Pancreas (tissue), 10 donors: ENCODE measurements at regions not wholly inside any gene's neighbourhood (a gene's known extent, or its start where the extent isn't known, plus 50 kb on each side); places are given as distances from the start of the nearest gene placed in this dataset.

Experiments
- ATAC-seq, 4 donors: fragments of 200-7000 bp; cut with Tn5 transposase; one replicate each; pipeline versions ENCODE4 v1.8.0 to v1.9.1; 2020; ENCODE audit warnings: mild to moderate bottlenecking in 4 of 4, moderate library complexity in 4 of 4
- DNase-seq, 6 donors: peaks; one replicate each; pipeline ENCODE4 v3.0.0-alpha.2; 2020
- FAIRE-seq: peaks from 2 replicates; lab custom pipeline; 2012; peaks lifted over from hg19 to GRCh38; lab: Jason Lieb, UNC
- H3K27ac ChIP-seq, 4 donors: fragments of 200-600 bp; sonication (generic); 1 replicate in 3 of 4; 2 replicates in 1 of 4; pipeline versions ENCODE4 v1.5.0 to v1.8.0; 2020
- H3K27me3 ChIP-seq, 4 donors: fragments of 200-600 bp; one replicate each; pipeline ENCODE4 v1.8.0; 2021
- H3K36me3 ChIP-seq, 3 donors: fragments of 200-600 bp; sonication (generic) in 1 of 3; one replicate each; pipeline versions ENCODE4 v1.5.0 to v1.8.0; 2020 to 2021
- H3K4me1 ChIP-seq, 3 donors: fragments of 200-600 bp; one replicate each; pipeline ENCODE4 v1.8.0; 2021
- H3K4me3 ChIP-seq, 4 donors: fragments of 200-600 bp; sonication (generic) in 2 of 4; one replicate each; pipeline versions ENCODE4 v1.5.0 to v1.8.0; 2020 to 2021
- H3K9me3 ChIP-seq, 4 donors: fragments of 200-600 bp; one replicate each; pipeline ENCODE4 v1.8.0; 2021
- WGBS, 2 donors: extraction: QIAGEN DNeasy Blood & Tissue Kit; methylation state at CpG; one replicate each; pipeline ENCODE4 v1.1.7; 2013; 5-methylcytosine and 5-hydroxymethylcytosine counted together
- intact Hi-C, 3 donors: fragments of 100-400 bp; cut with DNase I; formaldehyde crosslinking; loops; one replicate each; pipeline versions ENCODE4 v1.11.1 to v1.14.2; 2022
- TF ChIP-seq, protein P1 (sequence below), 4 donors: fragments of 200-600 bp; sonication (generic) in 3 of 4; IDR thresholded peaks; one replicate each; pipeline versions ENCODE4 v1.5.0 to v1.8.0; 2021; ENCODE audit warnings: antibody characterized with exemption in 4 of 4
- donor health status: healthy with polysubstance abuse.
- donor health status: DM: no; HTN: no; CAD: no; lungs with moderate emphysema.
- donor health status: DM: no; HTN: no; CAD: no.
- donor health status: control.
- donor health status: control.
- donor health status: Bipolar disorder and iron deficiency.
- donor health status: DM: yes; HTN: yes; CAD: no.
- donor health status: DM: no; HTN: no; CAD: no.
- donor health status: DM: no; HTN: no; CAD: no.
- donor health status: DM: yes; HTN: yes; CAD: no.

GRCh38 chr6:97626671-97627441 is 343.8 kb upstream of the MMS22L start:
- FAIRE-seq (no peak), ATAC-seq (no peak), DNase-seq (no peak)
- H3K4me3 ChIP-seq: no peak overlapping the region
- intact Hi-C loops: no loop called here
- H3K4me1 ChIP-seq: no peaks in the 10 kb centered on the region
- no peak overlapping the region for H3K27ac ChIP-seq
- H3K9me3 ChIP-seq: no peaks in the 10 kb centered on the region
- TF ChIP-seq, protein P1, sequence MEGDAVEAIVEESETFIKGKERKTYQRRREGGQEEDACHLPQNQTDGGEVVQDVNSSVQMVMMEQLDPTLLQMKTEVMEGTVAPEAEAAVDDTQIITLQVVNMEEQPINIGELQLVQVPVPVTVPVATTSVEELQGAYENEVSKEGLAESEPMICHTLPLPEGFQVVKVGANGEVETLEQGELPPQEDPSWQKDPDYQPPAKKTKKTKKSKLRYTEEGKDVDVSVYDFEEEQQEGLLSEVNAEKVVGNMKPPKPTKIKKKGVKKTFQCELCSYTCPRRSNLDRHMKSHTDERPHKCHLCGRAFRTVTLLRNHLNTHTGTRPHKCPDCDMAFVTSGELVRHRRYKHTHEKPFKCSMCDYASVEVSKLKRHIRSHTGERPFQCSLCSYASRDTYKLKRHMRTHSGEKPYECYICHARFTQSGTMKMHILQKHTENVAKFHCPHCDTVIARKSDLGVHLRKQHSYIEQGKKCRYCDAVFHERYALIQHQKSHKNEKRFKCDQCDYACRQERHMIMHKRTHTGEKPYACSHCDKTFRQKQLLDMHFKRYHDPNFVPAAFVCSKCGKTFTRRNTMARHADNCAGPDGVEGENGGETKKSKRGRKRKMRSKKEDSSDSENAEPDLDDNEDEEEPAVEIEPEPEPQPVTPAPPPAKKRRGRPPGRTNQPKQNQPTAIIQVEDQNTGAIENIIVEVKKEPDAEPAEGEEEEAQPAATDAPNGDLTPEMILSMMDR (IDR thresholded peaks at IDR 0.05): no peak
- no peaks in the 10 kb centered on the region for H3K27me3 ChIP-seq
- WGBS, 2 donors: 49 to 56% methylated on average over 7 of the region's 7 CpGs
- no peaks in the 10 kb centered on the region for H3K36me3 ChIP-seq

GRCh38 chr6:97629180-97629579 is 346.2 kb upstream of the MMS22L start:
- no peaks in the 10 kb centered on the region for H3K27me3 ChIP-seq
- TF ChIP-seq, protein P1 (IDR thresholded peaks at IDR 0.05): no peak
- DNase-seq (no peak), FAIRE-seq (no peak), ATAC-seq (no peak)
- 54 to 61% methylated on average over 2 of the region's 2 CpGs for whole genome bisulfite sequencing, 2 donors
- H3K27ac ChIP-seq: no peak overlapping the region
- H3K36me3 ChIP-seq: no peaks in the 10 kb centered on the region
- no peaks in the 10 kb centered on the region for H3K9me3 ChIP-seq
- H3K4me1 ChIP-seq: no peaks in the 10 kb centered on the region
- intact Hi-C loops: no loop called here
- H3K4me3 ChIP-seq: no peak overlapping the region

DNA sequence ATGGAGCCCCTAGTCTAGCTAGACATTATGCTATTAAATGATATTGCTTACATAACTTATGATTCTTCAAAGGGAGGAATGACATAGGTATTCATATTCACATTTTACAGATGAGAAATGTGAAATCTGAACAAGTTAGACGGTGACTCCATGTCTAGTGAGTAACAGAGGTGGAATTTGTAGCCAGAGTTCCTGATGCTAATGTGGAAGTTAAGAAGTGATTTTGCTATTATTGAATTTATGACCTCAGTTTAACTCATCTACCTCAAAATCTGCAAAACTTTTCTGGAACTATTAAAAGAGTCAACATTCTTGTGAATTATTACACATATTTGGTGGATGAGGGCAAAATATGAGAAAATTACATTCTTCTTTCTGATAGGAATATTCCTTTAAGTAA is 347.6 kb upstream of the MMS22L start:
- 43 to 49% methylated on average over 1 of the region's 1 CpG for WGBS, 2 donors
- H3K27ac ChIP-seq: no peak overlapping the region
- intact Hi-C loops: no loop called here
- H3K27me3 ChIP-seq: no peaks in the 10 kb centered on the region
- FAIRE-seq (no peak), ATAC-seq (no peak), DNase-seq (no peak)
- no peak overlapping the region for H3K4me3 ChIP-seq
- no peaks in the 10 kb centered on the region for H3K36me3 ChIP-seq
- H3K9me3 ChIP-seq: no peaks in the 10 kb centered on the region
- TF ChIP-seq, protein P1 (IDR thresholded peaks at IDR 0.05): no peak
- H3K4me1 ChIP-seq: no peaks in the 10 kb centered on the region

DNA sequence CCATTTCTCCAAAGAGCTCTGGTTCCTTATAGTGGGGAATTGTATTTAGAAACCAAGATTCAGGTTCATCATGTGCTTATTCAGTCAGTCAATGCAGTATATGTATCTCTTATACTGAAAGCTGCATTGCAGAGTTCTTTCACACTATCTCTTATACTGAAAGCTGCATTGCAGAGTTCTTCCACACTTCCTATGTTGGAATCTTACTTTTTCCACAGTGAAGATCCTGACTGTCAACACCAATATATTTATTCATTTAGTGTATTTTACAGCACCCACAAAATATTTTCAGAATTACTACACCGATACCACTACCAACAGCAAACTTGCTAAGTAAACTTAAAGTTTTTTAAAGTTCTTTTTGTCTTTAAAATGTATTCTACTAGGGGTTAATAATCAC is 349.3 kb upstream of the MMS22L start:
- H3K9me3 ChIP-seq: no peaks in the 10 kb centered on the region
- FAIRE-seq (no peak), DNase-seq (no peak), ATAC-seq (no peak)
- H3K27me3 ChIP-seq: no peaks in the 10 kb centered on the region
- H3K4me1 ChIP-seq: no peaks in the 10 kb centered on the region
- intact Hi-C loops: no loop called here
- TF ChIP-seq, protein P1 (IDR thresholded peaks at IDR 0.05): no peak
- H3K4me3 ChIP-seq: no peak overlapping the region
- no peaks in the 10 kb centered on the region for H3K36me3 ChIP-seq
- 80 to 88% methylated on average over 1 of the region's 1 CpG for WGBS, 2 donors
- no peak overlapping the region for H3K27ac ChIP-seq

DNA sequence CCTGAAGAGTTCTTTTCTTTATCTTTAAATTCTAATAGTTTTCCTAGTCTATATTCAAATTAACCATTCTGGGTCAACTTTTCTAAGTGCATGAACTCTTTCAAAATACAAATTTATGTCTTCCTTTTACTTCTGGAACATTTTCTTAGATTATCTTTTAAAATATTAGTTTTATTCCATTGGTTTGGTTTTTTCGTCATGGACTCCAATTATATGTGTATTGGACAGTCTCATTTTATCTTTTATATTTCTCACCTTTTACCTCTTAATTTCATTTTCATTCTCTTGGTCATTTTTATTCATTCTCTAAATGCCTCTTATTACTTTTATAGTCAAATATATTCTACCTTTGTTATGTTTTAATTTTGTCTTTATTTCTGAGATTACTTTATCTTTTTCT is 356.7 kb upstream of the MMS22L start:
- no peak for ATAC-seq
- 59 to 81% methylated on average over 1 of the region's 1 CpG for WGBS, 2 donors
- DNase-seq: no peak
- H3K27ac ChIP-seq: no peak overlapping the region
- no peaks in the 10 kb centered on the region for H3K4me1 ChIP-seq
- H3K36me3 ChIP-seq: no peaks in the 10 kb centered on the region
- intact Hi-C loops: no loop called here
- no peaks in the 10 kb centered on the region for H3K27me3 ChIP-seq
- TF ChIP-seq, protein P1 (IDR thresholded peaks at IDR 0.05): no peak
- H3K9me3 ChIP-seq: no peaks in the 10 kb centered on the region
- FAIRE-seq: no peak
- H3K4me3 ChIP-seq: no peak overlapping the region
